Right lobe of liver (tissue), 1 donor: ENCODE measurements at regions not wholly inside any gene's neighbourhood (a gene's known extent, or its start where the extent isn't known, plus 50 kb on each side); places are given as distances from the start of the nearest gene placed in this dataset.

Experiments used
- small RNA-seq, 2 experiments: library from RNA; depleted of rRNA; stranded (forward); fragments of <200 nt; gene quantifications; one replicate each; pipeline ENCODE3, GENCODE V24; 2016

Small RNAs in the stretch of these regions (small RNA-seq; reads per million reads assigned to genes)
- 0 reads per million in 2 experiments for gene RNU6-185P
